ENCODE measurements at regions not wholly inside any gene's neighbourhood (a gene's known extent, or its start where the extent isn't known, plus 50 kb on each side); places are given as distances from the start of the nearest gene placed in this dataset.

DNA sequence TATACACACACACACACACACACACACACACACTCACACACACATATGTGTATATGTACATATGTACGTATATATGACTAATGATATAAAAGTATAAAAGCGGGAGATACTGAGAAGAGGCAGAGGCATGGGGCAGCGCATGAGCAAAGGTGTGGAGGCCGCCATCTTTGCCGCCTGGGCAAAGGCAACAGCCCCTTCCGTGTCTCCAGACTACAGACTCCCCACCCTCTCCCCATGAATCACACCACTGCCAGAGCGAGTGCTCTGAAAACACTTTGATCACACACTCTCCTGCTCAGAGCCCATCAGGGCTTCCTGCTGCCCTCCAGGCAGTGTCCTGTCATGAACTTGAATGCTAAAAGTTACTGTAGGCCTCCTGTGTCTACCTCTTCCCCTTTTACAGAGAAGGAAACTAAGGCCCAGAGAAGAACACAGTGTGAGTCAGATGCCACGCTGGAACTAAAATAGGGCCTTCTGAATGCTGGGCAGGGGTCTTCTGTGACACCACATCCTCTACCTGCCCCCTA, 54.7 kb upstream of the SSBP3 start:
- Histone ChIP-seq H3K4me1 (replicated peaks in 1 of 2; ENCODE audit: control insufficient read depth in 2 of 2, insufficient read depth in 2 of 2, low read length in 2 of 2) (peaks cover 46 to 48% of the 10 kb centered on the region in 2 experiments), H3K36me3 (ENCODE audit: control insufficient read depth, insufficient read depth, low read length) (no peaks in the 10 kb centered on the region), H3K27me3 (ENCODE audit: control insufficient read depth in 2 of 2, insufficient read depth in 2 of 2, low read length in 2 of 2) (no peaks in the 10 kb centered on the region), H3K9me3 (replicated peaks; ENCODE audit: control insufficient read depth, insufficient read depth, low read depth, low read length) (no peaks in the 10 kb centered on the region), H3K9ac (ENCODE audit: insufficient read depth in 1 of 2, low read depth in 2 of 2, low read length in 2 of 2) (peak overlapping the region in 1 of 2 experiments; percentile 23; a peak in 1 of 4 replicates), H3K4me3 (no peak overlapping the region), H3K4me2 (ENCODE audit: insufficient read depth, low read length) (no peak overlapping the region), H4K20me1 (replicated peaks; ENCODE audit: control insufficient read depth, insufficient read depth, low read length) (no peaks in the 10 kb centered on the region), H3K27ac (ENCODE audit: extremely low read depth, low read depth, low read length) (no peak overlapping the region), H2AFZ (ENCODE audit: low read depth, low read length) (no peak overlapping the region), H3K79me2 (ENCODE audit: control insufficient read depth, insufficient read depth, low read length) (no peaks in the 10 kb centered on the region), H3K9me1 (ENCODE audit: control insufficient read depth, insufficient read depth, low read length) (peaks cover 2% of the 10 kb centered on the region)
- intact Hi-C loops (cut with micrococcal nuclease) (loop anchor here (5.0 kb wide), 1 partner anchor 34 kb away; no protein-coding TSS in a partner anchor), in situ Hi-C loops (cut with MboI) (no loop called here)
- WGBS (ENCODE audit: insufficient coverage, low coverage, missing lambda C conversion rate), result 79% methylated on average over 8 of the region's 8 CpGs
- ATAC-seq, result no peak
- TF ChIP-seq ELF4 (CRISPR knock-in tag; IDR thresholded peaks at IDR 0.05), result no peak
- 0 out of 2 replicates have a peak, but pooled peaks have one; percentile 1 for TF ChIP-seq SPI1 (IDR thresholded peaks at IDR 0.05; ENCODE audit: borderline replicate concordance, low read depth, low read length)
- ChIA-PET CTCF (ENCODE audit: low intra/inter-chr PET ratio) (no interaction called here), POLR2A (no interaction called here)
- no peak for FAIRE-seq
- BruUV-seq (replicated peaks), result no TSS peak
- DNase-seq (ENCODE audit: extremely low read depth in 1 of 4, low spot score in 3 of 4), result no peak

DNA sequence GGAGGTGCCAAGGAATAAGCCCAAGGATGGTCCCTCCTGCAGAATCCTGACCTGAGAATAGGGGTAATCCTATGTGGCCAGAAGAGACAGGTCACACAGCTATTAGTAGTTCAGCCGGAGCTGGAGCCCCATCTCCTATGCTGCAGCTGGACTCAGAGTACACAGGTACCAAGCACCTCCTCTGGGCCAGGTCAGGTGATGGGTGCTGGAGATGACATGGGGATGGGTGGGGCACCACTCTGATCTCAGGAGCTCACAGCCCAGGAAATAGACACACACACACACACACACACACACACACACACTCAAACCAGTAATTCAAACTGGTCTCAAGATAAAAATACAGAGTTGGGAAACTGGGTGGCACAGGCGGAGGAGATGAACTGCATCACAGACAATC, 54.2 kb upstream of the SSBP3 start:
- no peaks in the 10 kb centered on the region for H3K27me3 ChIP-seq (ENCODE audit: control insufficient read depth in 2 of 2, insufficient read depth in 2 of 2, low read length in 2 of 2)
- POLR2A ChIA-PET, result no interaction called here
- H3K4me3 ChIP-seq, result no peak overlapping the region
- FAIRE-seq, result no peak
- no TSS peak for BruUV-seq (replicated peaks)
- in situ Hi-C loops (cut with MboI), result no loop called here
- H3K79me2 ChIP-seq (ENCODE audit: control insufficient read depth, insufficient read depth, low read length), result no peaks in the 10 kb centered on the region
- no peak overlapping the region for H2AFZ ChIP-seq (ENCODE audit: low read depth, low read length)
- peaks cover 43% of the 10 kb centered on the region in 2 experiments for H3K4me1 ChIP-seq (replicated peaks in 1 of 2; ENCODE audit: control insufficient read depth in 2 of 2, insufficient read depth in 2 of 2, low read length in 2 of 2)
- intact Hi-C loops (cut with micrococcal nuclease), result loop anchor here (5.0 kb wide), 1 partner anchor 33 kb away; no protein-coding TSS in a partner anchor
- CTCF ChIA-PET (ENCODE audit: low intra/inter-chr PET ratio), result no interaction called here
- no peak overlapping the region; a peak in 1 of 4 replicates for H3K9ac ChIP-seq (ENCODE audit: insufficient read depth in 1 of 2, low read depth in 2 of 2, low read length in 2 of 2)
- H3K4me2 ChIP-seq (ENCODE audit: insufficient read depth, low read length), result no peak overlapping the region
- H3K9me3 ChIP-seq (replicated peaks; ENCODE audit: control insufficient read depth, insufficient read depth, low read depth, low read length), result no peaks in the 10 kb centered on the region
- H3K36me3 ChIP-seq (ENCODE audit: control insufficient read depth, insufficient read depth, low read length), result no peaks in the 10 kb centered on the region
- no peaks in the 10 kb centered on the region for H4K20me1 ChIP-seq (replicated peaks; ENCODE audit: control insufficient read depth, insufficient read depth, low read length)
- WGBS (ENCODE audit: insufficient coverage, low coverage, missing lambda C conversion rate), result 65% methylated on average over 2 of the region's 2 CpGs
- H3K9me1 ChIP-seq (ENCODE audit: control insufficient read depth, insufficient read depth, low read length), result peaks cover 2% of the 10 kb centered on the region
- DNase-seq (ENCODE audit: extremely low read depth in 1 of 4, low spot score in 3 of 4), result no peak
- H3K27ac ChIP-seq (ENCODE audit: extremely low read depth, low read depth, low read length), result no peak overlapping the region
- no peak for ATAC-seq
- TF ChIP-seq ESRRA (IDR thresholded peaks at IDR 0.05; ENCODE audit: borderline replicate concordance, low read depth), result no peak
- TF ChIP-seq MLX (CRISPR knock-in tag; conservative IDR thresholded peaks at IDR 0.05), result no peak
- TF ChIP-seq, protein P1, sequence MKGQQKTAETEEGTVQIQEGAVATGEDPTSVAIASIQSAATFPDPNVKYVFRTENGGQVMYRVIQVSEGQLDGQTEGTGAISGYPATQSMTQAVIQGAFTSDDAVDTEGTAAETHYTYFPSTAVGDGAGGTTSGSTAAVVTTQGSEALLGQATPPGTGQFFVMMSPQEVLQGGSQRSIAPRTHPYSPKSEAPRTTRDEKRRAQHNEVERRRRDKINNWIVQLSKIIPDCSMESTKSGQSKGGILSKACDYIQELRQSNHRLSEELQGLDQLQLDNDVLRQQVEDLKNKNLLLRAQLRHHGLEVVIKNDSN (CRISPR knock-in tag; IDR thresholded peaks at IDR 0.05), result no peak
- TF ChIP-seq NFE2L1 (tag; IDR thresholded peaks at IDR 0.05; ENCODE audit: borderline replicate concordance, low read depth), result no peak
- no peak for TF ChIP-seq ZNF282 (CRISPR knock-in tag; IDR thresholded peaks at IDR 0.05)
- TF ChIP-seq GABPB2 (CRISPR knock-in tag; conservative IDR thresholded peaks at IDR 0.05), result no peak
- TF ChIP-seq CEBPG (CRISPR knock-in tag; IDR thresholded peaks at IDR 0.05), result no peak
- TF ChIP-seq CEBPG (tag; conservative IDR thresholded peaks at IDR 0.05 in 1 of 2, IDR thresholded peaks at IDR 0.05 in 1 of 2), result no peak
- TF ChIP-seq NFYB (IDR thresholded peaks at IDR 0.05; ENCODE audit: extremely low read depth, insufficient read length), result no peak
- TF ChIP-seq DNMT1 (IDR thresholded peaks at IDR 0.05), result no peak
- no peak for TF ChIP-seq ZNF57 (CRISPR knock-in tag; IDR thresholded peaks at IDR 0.05)
- no peak for TF ChIP-seq ZNF134 (CRISPR knock-in tag; conservative IDR thresholded peaks at IDR 0.05)
- no peak for TF ChIP-seq GABPA (tag; conservative IDR thresholded peaks at IDR 0.05; ENCODE audit: low read depth)

Data from K562 (cell line).